ENCODE measurements at regions not wholly inside any gene's neighbourhood (a gene's known extent, or its start where the extent isn't known, plus 50 kb on each side); places are given as distances from the start of the nearest gene placed in this dataset.

DNA sequence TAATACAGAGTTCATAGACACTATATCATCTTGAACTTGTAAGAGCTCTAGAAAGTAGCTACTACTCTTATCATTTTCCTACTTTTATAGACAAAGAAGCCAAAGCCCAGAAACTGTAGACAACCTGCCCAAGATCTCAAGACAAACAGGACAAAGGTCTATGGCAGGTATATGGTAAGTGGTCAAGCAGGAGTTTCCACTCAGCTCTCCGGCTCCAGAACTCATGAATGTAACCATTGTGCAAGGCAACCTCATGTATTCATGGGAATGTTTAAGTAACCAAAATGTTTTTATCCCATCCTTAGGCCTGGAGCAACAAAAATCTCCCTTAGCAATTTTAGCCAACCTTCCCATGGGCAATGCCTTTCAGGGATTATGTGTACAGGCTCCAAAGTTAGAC is 163.4 kb upstream of the PUM3 start:
- ATAC-seq (no peak), DNase-seq (no peak), FAIRE-seq (no peak)
- no peaks in the 10 kb centered on the region for H3K27me3 ChIP-seq
- WGBS, 2 donors, result 20 to 21% methylated on average over 1 of the region's 1 CpG
- H3K4me3 ChIP-seq, result no peak overlapping the region
- no peaks in the 10 kb centered on the region for H3K36me3 ChIP-seq
- intact Hi-C loops (cut with DNase I), result no loop called here
- no peak overlapping the region for H3K27ac ChIP-seq
- H3K4me1 ChIP-seq, result no peaks in the 10 kb centered on the region
- TF ChIP-seq, protein P1, sequence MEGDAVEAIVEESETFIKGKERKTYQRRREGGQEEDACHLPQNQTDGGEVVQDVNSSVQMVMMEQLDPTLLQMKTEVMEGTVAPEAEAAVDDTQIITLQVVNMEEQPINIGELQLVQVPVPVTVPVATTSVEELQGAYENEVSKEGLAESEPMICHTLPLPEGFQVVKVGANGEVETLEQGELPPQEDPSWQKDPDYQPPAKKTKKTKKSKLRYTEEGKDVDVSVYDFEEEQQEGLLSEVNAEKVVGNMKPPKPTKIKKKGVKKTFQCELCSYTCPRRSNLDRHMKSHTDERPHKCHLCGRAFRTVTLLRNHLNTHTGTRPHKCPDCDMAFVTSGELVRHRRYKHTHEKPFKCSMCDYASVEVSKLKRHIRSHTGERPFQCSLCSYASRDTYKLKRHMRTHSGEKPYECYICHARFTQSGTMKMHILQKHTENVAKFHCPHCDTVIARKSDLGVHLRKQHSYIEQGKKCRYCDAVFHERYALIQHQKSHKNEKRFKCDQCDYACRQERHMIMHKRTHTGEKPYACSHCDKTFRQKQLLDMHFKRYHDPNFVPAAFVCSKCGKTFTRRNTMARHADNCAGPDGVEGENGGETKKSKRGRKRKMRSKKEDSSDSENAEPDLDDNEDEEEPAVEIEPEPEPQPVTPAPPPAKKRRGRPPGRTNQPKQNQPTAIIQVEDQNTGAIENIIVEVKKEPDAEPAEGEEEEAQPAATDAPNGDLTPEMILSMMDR (IDR thresholded peaks at IDR 0.05), result no peak
- H3K9me3 ChIP-seq, result no peaks in the 10 kb centered on the region

DNA sequence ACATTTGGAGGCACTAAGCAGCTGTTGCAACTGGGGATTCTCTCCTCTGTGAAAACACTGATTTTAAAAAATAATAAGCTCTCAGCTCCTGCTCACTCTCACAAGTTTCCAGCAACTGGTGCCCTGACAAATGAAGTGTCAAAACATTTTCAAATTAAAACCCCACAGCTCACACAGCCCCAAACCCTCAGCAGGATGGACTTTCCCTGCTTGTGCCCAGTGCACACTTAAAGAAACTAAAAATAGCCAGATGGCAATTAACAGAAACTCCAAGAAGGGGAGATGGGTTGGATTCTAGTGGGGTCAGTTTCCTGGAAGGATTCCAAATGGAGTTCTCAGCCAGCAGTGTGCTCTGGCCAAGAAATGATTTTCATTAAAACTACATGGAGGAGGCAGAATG is 163.0 kb upstream of the PUM3 start:
- Histone ChIP-seq H3K27ac (no peak overlapping the region), H3K27me3 (no peaks in the 10 kb centered on the region), H3K9me3 (no peaks in the 10 kb centered on the region), H3K4me1 (no peaks in the 10 kb centered on the region), H3K36me3 (no peaks in the 10 kb centered on the region), H3K4me3 (no peak overlapping the region)
- ATAC-seq (no peak), FAIRE-seq (no peak), DNase-seq (no peak)
- TF ChIP-seq, protein P1 (IDR thresholded peaks at IDR 0.05), result no peak
- intact Hi-C loops (cut with DNase I), result no loop called here

DNA sequence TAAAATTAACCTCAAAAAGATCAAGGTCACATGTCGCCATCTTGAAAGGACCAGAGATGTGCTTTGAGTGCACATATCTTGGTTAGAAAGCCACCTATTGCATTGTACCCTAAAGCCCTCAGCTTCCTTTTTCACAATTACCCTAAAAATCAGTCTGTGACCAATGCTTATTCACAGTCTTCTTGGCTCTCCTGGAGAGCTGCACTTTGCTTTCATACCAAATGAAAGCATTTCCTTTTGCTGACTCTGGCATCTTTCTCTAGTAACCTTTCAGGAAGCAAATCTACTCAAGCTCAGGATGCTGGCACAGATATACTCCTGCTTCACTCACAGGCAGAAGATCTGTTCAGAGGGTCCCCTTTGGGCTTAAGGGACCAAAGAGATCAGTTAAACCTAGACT is 160.7 kb upstream of the PUM3 start:
- WGBS, 2 donors, result 52 to 56% methylated on average over 1 of the region's 1 CpG
- intact Hi-C loops (cut with DNase I), result no loop called here
- no peak for DNase-seq
- Histone ChIP-seq H3K9me3 (no peaks in the 10 kb centered on the region), H3K4me1 (no peaks in the 10 kb centered on the region), H3K27me3 (no peaks in the 10 kb centered on the region), H3K27ac (no peak overlapping the region), H3K4me3 (no peak overlapping the region), H3K36me3 (no peaks in the 10 kb centered on the region)
- no peak for ATAC-seq
- TF ChIP-seq, protein P1 (IDR thresholded peaks at IDR 0.05), result no peak
- no peak for FAIRE-seq

DNA sequence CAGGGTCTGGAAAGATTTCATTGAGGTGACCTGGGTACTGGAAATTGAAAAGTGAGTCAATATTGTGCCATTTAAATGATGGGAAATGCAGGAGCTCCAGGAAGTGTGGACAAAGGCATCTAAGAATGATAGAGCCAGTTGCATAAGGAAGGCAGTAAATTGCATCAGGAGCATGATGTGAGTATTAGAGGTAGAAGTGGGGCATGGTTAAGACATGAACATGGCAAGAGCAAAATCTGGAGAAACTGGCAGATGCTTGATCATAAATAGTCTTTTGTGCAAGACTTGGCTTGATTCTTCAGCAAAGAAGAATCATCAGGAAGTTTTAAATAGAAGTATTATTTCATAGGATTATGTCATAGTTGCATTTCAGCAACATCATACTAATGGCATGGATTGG is 157.4 kb upstream of the PUM3 start:
- Histone ChIP-seq H3K4me1 (no peaks in the 10 kb centered on the region), H3K4me3 (no peak overlapping the region), H3K27ac (no peak overlapping the region), H3K9me3 (no peaks in the 10 kb centered on the region), H3K27me3 (no peaks in the 10 kb centered on the region), H3K36me3 (no peaks in the 10 kb centered on the region)
- intact Hi-C loops (cut with DNase I), result no loop called here
- TF ChIP-seq, protein P1 (IDR thresholded peaks at IDR 0.05), result no peak
- ATAC-seq, result no peak
- FAIRE-seq, result no peak
- DNase-seq, result no peak

DNA sequence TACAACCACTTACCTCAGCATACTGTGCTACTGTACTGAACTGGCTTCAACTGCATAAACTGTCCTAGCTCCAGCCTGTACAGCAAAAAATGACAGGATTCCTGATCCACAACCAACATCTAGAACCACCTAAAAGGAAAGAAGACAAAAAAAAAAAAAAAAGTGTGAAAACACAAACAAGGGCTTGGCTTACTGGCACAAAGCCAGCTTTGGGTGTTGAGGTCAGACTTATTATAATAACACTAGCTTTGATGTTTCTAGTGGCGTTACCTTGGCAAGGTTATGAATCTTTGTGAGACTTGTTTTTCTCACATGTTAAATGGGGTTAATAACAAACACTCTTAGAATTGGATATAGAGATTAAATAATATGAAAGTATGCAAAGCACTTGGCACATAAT is 148.5 kb upstream of the PUM3 start:
- ATAC-seq (no peak), FAIRE-seq (no peak), DNase-seq (no peak)
- Histone ChIP-seq H3K27me3 (peaks cover 0 to 4% (median 2%) of the 10 kb centered on the region in 4 donors), H3K36me3 (no peaks in the 10 kb centered on the region), H3K4me3 (no peak overlapping the region), H3K9me3 (no peaks in the 10 kb centered on the region), H3K27ac (no peak overlapping the region), H3K4me1 (no peaks in the 10 kb centered on the region)
- WGBS, 2 donors, result 48 to 67% methylated on average over 1 of the region's 1 CpG
- TF ChIP-seq, protein P1 (IDR thresholded peaks at IDR 0.05), result no peak
- intact Hi-C loops (cut with DNase I), result no loop called here

All from pancreas (tissue), 10 donors.